HFF-Myc (cell line): ENCODE measurements at regions not wholly inside any gene's neighbourhood (a gene's known extent, or its start where the extent isn't known, plus 50 kb on each side); places are given as distances from the start of the nearest gene placed in this dataset.
"Not testable (repeated sequence)": the region's sequence is repeated elsewhere in the genome, so short reads cannot be mapped to it uniquely, and the experiment has no call there.

Experiments used
- DNase-seq: peaks from one replicate; pipeline ENCODE4 v3.0.0-alpha.2; 2011; ENCODE audit warnings: low read depth; ENCODE audit errors: extremely low read depth
- H3K4me3 ChIP-seq: replicated peaks from 2 replicates; pipeline ENCODE4 v1.5.1; 2011; ENCODE audit warnings: low read depth, mild to moderate bottlenecking, control low read depth, low read length
- TF ChIP-seq, protein P1 (sequence below): IDR thresholded peaks from 2 replicates; pipeline ENCODE4 v1.5.1; 2012; ENCODE audit warnings: mild to moderate bottlenecking, low read depth, low read length, control low read depth; ENCODE audit errors: missing control alignments

DNA sequence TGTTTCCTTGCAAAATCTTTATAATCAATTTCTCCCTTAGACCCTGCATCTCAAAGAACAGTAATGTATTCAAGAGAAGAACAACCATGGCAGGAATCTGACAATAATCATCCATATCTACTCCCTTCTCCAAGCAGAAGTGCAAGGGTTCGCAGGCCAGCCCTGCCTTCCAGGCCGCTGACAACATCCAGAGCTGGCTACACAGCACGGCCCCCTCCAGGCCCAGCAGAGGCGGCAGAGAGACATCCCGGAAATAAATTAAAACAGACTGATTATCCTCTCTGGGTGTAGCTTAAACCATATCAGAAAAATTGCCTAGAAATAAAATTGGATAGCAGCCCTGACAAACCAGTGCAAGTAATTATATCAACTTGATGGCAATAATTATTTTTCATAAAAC lies 223.3 kb downstream of the FAM43A start:
- no peak overlapping the region for H3K4me3 ChIP-seq
- DNase-seq, result no peak
- TF ChIP-seq, protein P1, sequence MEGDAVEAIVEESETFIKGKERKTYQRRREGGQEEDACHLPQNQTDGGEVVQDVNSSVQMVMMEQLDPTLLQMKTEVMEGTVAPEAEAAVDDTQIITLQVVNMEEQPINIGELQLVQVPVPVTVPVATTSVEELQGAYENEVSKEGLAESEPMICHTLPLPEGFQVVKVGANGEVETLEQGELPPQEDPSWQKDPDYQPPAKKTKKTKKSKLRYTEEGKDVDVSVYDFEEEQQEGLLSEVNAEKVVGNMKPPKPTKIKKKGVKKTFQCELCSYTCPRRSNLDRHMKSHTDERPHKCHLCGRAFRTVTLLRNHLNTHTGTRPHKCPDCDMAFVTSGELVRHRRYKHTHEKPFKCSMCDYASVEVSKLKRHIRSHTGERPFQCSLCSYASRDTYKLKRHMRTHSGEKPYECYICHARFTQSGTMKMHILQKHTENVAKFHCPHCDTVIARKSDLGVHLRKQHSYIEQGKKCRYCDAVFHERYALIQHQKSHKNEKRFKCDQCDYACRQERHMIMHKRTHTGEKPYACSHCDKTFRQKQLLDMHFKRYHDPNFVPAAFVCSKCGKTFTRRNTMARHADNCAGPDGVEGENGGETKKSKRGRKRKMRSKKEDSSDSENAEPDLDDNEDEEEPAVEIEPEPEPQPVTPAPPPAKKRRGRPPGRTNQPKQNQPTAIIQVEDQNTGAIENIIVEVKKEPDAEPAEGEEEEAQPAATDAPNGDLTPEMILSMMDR, result no peak

DNA sequence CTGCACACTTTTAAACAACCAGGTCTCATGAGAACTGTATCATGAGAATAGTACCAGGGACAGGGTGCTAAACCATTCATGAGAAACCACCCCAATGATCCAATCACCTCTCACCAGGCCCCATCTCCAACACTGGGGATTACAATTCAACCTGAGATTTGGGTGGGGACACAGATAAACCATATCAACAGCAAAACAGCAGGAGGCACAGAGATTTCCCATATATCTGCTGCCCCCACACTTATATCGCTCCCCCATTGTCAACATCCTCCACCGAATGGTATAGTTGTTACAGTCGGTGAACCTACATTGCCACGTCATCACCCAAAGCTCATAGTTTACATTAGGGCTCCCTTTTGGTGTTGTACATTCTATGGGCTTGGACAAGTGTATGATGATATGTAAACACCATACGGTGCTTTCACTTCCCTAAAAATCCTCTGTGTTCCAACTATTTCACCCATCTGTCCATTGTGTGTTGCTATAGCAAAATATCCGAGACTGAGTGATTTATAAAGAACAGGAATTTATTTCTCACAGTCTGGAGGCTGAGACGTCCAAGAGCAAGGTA lies 224.8 kb downstream of the FAM43A start:
- DNase-seq, result no peak
- no peak overlapping the region for H3K4me3 ChIP-seq
- TF ChIP-seq, protein P1, result no peak

DNA sequence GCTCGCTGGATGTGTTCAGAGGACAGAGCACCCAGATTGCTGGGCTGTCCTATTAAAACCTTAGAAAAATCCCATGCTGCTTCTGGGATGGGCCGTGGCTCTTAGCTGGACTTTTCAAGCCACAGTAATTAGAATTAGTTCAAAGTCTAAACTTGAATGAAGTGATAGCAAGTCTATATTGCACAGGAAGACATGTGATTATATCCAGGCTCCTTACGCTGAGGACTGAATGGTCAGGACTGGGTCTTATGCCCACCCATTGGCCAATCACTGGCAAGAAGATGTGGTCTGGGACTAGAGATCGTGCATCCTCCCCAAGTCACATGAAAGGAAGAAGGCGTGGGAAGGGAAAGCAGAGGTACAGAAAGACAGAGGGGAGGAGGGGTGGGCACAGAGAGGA lies 227.6 kb downstream of the FAM43A start:
- DNase-seq, result no peak
- TF ChIP-seq, protein P1, result no peak
- no peak overlapping the region for H3K4me3 ChIP-seq

DNA sequence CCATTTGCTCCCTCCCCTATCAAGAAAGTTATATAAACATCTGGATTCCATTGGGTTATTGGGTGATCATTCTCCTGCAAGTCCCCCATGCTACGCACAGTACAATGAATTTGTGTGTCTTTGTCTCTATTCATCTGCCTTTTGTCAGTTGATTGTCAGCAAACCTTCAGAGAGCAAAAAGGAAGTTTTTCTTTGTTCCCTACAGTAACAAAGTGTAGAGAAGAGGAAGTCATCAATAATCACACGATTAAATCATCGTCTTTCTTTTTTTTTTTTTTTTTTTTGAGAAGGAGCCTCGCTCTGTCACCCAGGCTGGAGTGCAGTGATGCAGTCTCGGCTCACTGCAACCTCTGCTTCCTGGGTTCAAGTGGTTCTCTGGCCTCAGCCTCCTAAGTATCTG lies 239.2 kb downstream of the FAM43A start:
- not testable (repeated sequence) for H3K4me3 ChIP-seq, DNase-seq

DNA sequence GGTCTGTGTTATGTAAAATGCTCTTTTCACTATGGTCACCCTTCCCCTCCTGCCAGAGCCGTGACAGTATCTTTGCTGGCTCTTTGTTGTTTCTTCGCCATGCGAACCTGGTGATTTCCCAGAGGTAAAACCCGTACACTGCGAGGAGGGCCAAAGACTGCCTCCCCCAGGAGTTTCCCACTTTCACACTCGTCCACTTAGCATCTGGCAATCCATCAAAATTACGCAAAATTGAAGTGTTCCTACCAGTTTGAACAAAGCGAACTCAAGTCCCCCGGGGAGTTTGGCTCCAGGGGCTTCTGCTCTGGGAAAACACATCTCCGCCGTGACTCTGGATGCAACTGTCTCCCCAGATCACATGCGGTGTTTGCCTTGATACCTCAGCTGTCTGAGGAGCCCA lies 239.9 kb downstream of the FAM43A start:
- TF ChIP-seq, protein P1, result no peak
- no peak for DNase-seq
- H3K4me3 ChIP-seq, result no peak overlapping the region

DNA sequence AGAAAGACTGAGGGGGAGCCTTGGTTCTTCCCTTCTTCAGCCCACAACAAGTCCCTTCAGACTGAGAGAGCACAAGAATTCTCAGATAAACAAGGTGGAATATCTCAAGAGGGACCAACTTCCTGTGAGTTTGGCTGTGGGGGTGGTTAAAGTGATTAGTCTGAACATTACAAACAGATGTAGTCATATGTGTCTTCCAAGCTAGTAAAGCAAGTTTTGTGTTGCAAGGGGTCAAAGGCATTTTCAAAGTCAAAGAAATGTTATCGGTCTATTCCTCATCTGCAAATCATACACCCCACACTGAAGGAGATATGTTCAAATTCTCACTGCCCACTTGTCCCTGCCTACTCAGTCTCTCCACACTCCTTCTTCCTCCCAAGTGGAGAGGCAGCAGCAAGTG lies 242.5 kb downstream of the FAM43A start:
- no peak overlapping the region for H3K4me3 ChIP-seq
- TF ChIP-seq, protein P1, result no peak
- DNase-seq, result peak; percentile 16

DNA sequence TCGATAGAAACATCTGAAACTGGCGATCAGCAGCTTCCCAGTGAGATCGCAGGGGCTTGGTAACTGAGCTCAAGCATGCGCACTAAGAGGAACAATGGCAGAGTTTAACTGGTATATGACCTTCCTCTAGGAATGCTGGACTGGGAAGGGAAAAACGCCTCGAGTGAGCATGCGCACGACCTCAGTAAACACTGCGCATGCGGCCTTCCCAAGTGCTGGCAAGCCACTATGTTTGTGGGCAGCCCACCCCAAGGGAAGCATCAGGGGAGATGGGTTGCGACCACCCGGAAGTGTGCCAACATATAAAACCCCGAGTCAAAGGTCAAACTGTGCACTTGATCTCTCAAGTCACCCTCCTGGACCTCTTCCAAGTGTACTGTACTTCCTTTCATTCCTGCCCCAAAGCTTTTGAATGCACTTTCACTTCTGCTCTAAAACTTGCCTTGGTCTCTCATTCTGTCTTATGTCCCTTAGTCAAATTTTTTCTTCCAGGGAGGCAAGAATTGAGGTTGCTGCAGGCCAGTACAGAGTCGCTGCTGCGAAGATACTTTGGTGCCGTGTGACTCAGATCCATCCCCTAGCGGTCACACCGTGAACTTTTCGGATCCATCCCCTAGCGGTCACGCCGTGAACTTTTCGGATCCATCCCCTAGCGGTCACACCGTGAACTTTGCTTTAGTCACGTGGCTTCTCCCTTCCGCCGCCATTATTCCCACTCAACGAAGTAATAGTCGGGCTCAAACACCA lies 243.3 kb downstream of the FAM43A start:
- no peak for DNase-seq
- TF ChIP-seq, protein P1, result peak; percentile 46
- no peak overlapping the region for H3K4me3 ChIP-seq
